ENCODE measurements at regions not wholly inside any gene's neighbourhood (a gene's known extent, or its start where the extent isn't known, plus 50 kb on each side); places are given as distances from the start of the nearest gene placed in this dataset.

GRCh38 chr12:24561882-24562770 lies 386.8 kb downstream of the BCAT1 start:
- Histone ChIP-seq H3K9me3 (ENCODE audit: control insufficient read depth in 1 of 2, insufficient read depth in 1 of 2, low read depth in 1 of 2, low read length in 2 of 2) (peaks cover 4 to 9% of the 10 kb centered on the region in 2 experiments; a peak in 2 of 4 replicates), H3K36me3 (ENCODE audit: control insufficient read depth in 1 of 2, insufficient read depth in 2 of 2, low read length in 2 of 2) (no peaks in the 10 kb centered on the region), H2AFZ (ENCODE audit: low read depth, low read length, poor library complexity, severe bottlenecking) (no peak overlapping the region), H3K4me3 (replicated peaks in 1 of 2; ENCODE audit: low read depth in 1 of 2, low read length in 2 of 2) (no peak overlapping the region), H3K4me1 (ENCODE audit: control insufficient read depth in 1 of 2, insufficient read depth in 2 of 2, low read length in 2 of 2) (no peaks in the 10 kb centered on the region), H4K20me1 (ENCODE audit: insufficient read depth) (no peaks in the 10 kb centered on the region), H3K4me2 (ENCODE audit: low read length) (no peak overlapping the region), H3K9ac (ENCODE audit: low read length) (no peak overlapping the region), H3K27ac (ENCODE audit: low read depth, low read length) (no peak overlapping the region), H3K79me2 (ENCODE audit: insufficient read depth, low read length) (no peaks in the 10 kb centered on the region), H3K27me3 (ENCODE audit: insufficient read depth, low read length) (no peaks in the 10 kb centered on the region), H3K9me2 (ENCODE audit: insufficient read depth) (no peaks in the 10 kb centered on the region)
- ATAC-seq (no peak), DNase-seq (ENCODE audit: low read depth, low spot score) (no peak)
- TF ChIP-seq SP1 (IDR thresholded peaks at IDR 0.05; ENCODE audit: low read depth) (no peak), YY1 (IDR thresholded peaks at IDR 0.05; ENCODE audit: extremely low read depth, insufficient replicate concordance, low read depth, low read length) (no peak), REST (IDR thresholded peaks at IDR 0.05; ENCODE audit: low read depth) (no peak), CTCF (IDR thresholded peaks at IDR 0.05 in 2 of 3, conservative IDR thresholded peaks at IDR 0.05 in 1 of 3; ENCODE audit: borderline replicate concordance in 1 of 3, insufficient read depth in 1 of 3, low read depth in 2 of 3, low read length in 2 of 3) (no peak), ELF1 (IDR thresholded peaks at IDR 0.05; ENCODE audit: borderline replicate concordance, low read depth) (no peak), MAX (IDR thresholded peaks at IDR 0.05) (no peak), ZFX (IDR thresholded peaks at IDR 0.05) (no peak), SRF (IDR thresholded peaks at IDR 0.05; ENCODE audit: low read depth) (no peak), EGR1 (IDR thresholded peaks at IDR 0.05; ENCODE audit: low read depth) (no peak), FOSL1 (IDR thresholded peaks at IDR 0.05; ENCODE audit: low read depth) (no peak)
- TF ChIP-seq, protein P1, sequence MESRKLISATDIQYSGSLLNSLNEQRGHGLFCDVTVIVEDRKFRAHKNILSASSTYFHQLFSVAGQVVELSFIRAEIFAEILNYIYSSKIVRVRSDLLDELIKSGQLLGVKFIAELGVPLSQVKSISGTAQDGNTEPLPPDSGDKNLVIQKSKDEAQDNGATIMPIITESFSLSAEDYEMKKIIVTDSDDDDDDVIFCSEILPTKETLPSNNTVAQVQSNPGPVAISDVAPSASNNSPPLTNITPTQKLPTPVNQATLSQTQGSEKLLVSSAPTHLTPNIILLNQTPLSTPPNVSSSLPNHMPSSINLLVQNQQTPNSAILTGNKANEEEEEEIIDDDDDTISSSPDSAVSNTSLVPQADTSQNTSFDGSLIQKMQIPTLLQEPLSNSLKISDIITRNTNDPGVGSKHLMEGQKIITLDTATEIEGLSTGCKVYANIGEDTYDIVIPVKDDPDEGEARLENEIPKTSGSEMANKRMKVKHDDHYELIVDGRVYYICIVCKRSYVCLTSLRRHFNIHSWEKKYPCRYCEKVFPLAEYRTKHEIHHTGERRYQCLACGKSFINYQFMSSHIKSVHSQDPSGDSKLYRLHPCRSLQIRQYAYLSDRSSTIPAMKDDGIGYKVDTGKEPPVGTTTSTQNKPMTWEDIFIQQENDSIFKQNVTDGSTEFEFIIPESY (IDR thresholded peaks at IDR 0.05; ENCODE audit: extremely low read depth, insufficient replicate concordance, low read length), result no peak
- no TSS peak for BruUV-seq (replicated peaks)
- CTCF ChIA-PET, result no interaction called here
- intact Hi-C loops (cut with micrococcal nuclease), result no loop called here
- RAD21 ChIA-PET (ENCODE audit: low non-redundant PET in 1 of 2, low total read pairs in 2 of 2, uncharacterized antibody in 2 of 2, unreplicated experiment in 2 of 2), result no interaction called here
- POLR2A ChIA-PET, result no interaction called here

Measured in HCT116 (cell line).